Liver (tissue), 3 donors: ENCODE measurements at regions not wholly inside any gene's neighbourhood (a gene's known extent, or its start where the extent isn't known, plus 50 kb on each side); places are given as distances from the start of the nearest gene placed in this dataset.

Source experiments
- CTCF ChIP-seq: fragments of 150-350 bp; IDR thresholded peaks from 2 replicates; pipeline ENCODE4 v1.5.1; 2017; ENCODE audit warnings: improper control_type of control experiment, low read depth, low read length; ENCODE audit not compliant: missing input control
- GABPA ChIP-seq, 2 donors: IDR thresholded peaks in 1 of 2; conservative IDR thresholded peaks in 1 of 2; 2 replicates each; pipeline ENCODE4 v1.6.1; 2016; ENCODE audit warnings: antibody characterized with exemption in 2 of 2, mild to moderate bottlenecking in 1 of 2, moderate library complexity in 1 of 2
- NR2F2 ChIP-seq: IDR thresholded peaks from 2 replicates; pipeline ENCODE4 v1.6.1; 2016; ENCODE audit warnings: antibody characterized with exemption
- REST ChIP-seq: IDR thresholded peaks from 2 replicates; pipeline ENCODE4 v1.6.1; 2016; ENCODE audit warnings: antibody characterized with exemption, mild to moderate bottlenecking
- SP1 ChIP-seq: IDR thresholded peaks from 2 replicates; pipeline ENCODE4 v1.6.1; 2018; ENCODE audit warnings: antibody characterized with exemption, mild to moderate bottlenecking
- TAF1 ChIP-seq: conservative IDR thresholded peaks from 2 replicates; pipeline ENCODE4 v1.6.1; 2016; ENCODE audit warnings: antibody characterized with exemption, mild to moderate bottlenecking
- YY1 ChIP-seq: IDR thresholded peaks from 2 replicates; pipeline ENCODE4 v1.6.1; 2016; ENCODE audit warnings: antibody characterized with exemption, mild to moderate bottlenecking
- donor health status: healthy.
- donor health status: healthy.

- TF ChIP-seq CTCF (no peak), REST (no peak), NR2F2 (no peak), SP1 (no peak), YY1 (no peak), GABPA (IDR thresholded peaks at IDR 0.05 in 1 of 2, conservative IDR thresholded peaks at IDR 0.05 in 1 of 2) (no peak), TAF1 (no peak)
Measured at GRCh38 chr5:13133951-13134350, 810.5 kb downstream of the DNAH5 start.
